Nucleus accumbens (tissue), 56 donors: ENCODE measurements at regions not wholly inside any gene's neighbourhood (a gene's known extent, or its start where the extent isn't known, plus 50 kb on each side); places are given as distances from the start of the nearest gene placed in this dataset.
A peak's percentile ranks its signal among the peaks of the same experiment; 100 is the strongest.

Source experiments
- DNase-seq, 56 donors: peaks; one replicate each; lab custom pipeline; 2025; lab: John Stamatoyannopoulos, UW

DNA sequence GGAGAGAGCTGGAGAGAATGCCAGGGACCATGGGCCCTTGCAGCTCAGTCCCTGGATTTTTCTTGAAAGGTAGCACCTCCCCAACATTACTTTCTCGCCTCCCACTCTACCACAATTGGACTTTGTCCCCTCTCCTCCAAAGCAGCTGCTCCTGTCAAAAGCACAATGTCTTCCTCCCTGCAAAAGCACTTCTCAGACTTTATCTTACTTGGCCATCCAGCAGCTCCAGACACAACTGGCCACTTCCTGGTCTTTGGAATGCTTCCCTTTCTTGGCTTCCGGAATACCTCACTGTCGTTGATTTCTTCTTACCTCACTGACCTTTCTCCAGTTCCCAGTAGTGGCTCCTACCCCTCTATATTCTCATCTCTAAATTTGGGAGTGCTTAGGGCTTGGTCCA lies 134.6 kb upstream of the PROK2 start:
- DNase-seq = no peak

DNA sequence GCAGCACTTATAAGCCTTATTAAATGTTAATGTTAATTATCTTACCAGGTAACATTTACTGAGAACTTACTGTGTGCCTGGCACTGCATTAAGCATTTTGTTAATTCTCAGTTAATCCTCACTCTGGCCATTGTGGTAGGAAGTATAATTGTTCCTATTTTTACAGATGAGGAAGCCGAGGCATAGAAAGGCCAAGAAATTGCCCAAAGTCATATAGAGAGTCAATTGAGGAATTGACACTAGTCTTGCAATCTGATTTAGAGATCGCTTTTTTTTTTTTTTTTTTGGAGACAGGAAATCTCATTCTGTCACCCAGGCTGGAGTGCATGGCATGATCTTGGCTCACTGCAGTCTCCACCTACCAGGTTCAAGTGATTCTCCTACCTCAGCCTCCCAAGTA lies 132.6 kb upstream of the PROK2 start:
- no peak for DNase-seq

DNA sequence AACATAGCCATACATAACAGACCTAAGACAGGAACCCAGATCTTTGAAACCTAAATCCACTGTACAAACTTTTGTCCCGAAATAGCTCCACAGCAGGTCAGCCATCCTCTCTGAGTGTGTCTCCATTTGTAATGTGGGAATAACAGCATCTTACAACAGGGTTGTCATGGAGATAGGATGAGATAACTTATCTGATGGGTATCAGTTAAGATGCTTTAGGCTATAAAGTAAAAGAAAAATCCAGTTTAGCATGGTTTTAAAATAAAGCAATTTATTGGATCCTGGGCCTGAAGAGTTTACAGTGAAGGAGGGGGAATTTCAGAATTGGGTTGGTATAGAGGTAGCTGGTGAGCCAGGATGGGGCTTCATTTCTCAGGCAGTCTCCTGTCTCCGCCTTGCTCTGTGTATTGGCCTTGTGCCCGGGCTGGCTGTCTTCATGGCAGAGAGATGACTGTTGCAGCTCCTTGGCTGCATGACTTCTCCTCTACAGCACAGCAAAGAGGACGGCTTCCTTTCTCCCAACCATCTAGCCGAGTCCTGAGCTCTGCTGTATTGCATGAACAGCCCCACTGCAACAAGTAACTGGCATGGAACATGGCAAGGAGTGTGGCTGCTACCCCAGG lies 131.9 kb upstream of the PROK2 start:
- DNase-seq = peak in 19 of 56 donors; percentile 1 to 40 (median 6)

DNA sequence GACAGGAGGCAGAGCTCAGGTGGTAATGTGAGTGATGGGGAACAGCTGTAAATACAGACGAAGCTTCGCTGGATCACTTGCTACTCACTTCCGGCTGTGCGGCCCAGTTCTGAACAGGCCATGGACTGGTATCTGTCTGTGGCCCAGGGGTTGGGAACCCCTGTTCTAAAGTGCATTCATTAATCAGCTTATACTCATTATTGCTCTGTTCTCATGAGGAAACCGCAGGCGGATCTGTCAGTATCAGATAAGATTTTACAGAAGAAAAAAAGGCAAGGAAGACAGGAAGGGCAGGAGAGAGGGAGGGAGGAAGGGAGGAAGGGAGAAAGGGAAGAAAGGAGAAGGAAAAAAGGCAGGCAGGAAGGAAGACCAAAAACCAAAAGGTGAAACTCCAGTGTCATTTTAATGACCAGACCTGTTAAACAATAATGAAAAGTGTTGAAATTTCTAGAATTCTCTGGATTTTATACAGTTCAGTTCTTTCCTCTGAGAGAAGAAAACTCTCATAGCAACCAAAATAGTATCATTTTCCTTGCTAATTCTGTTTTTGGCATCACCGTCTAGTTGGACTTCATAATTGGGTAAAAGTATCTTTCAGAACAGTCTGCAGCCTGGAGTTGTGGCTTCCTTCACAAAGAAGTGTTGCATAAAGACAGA lies 128.0 kb upstream of the PROK2 start:
- no peak for DNase-seq

DNA sequence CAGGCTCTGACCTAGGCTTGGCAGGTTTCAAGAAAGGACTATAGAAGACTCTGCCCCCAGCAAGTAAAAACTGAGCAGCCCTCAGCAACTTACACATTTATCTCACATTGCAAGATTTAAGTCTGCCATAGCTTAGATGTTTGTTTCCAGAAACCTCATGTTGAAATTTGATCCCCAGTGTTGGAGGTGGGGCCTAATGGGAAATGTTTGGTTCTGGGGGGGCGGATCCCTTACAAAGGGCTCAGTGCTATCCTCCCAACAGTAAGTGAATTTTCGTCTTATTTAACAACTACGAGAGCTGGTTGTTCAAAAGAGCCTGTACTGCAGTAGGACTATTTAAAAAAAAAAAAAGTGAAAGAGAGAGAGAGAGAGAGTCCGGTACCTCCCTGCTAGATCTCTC lies 125.2 kb upstream of the PROK2 start:
- DNase-seq = no peak

DNA sequence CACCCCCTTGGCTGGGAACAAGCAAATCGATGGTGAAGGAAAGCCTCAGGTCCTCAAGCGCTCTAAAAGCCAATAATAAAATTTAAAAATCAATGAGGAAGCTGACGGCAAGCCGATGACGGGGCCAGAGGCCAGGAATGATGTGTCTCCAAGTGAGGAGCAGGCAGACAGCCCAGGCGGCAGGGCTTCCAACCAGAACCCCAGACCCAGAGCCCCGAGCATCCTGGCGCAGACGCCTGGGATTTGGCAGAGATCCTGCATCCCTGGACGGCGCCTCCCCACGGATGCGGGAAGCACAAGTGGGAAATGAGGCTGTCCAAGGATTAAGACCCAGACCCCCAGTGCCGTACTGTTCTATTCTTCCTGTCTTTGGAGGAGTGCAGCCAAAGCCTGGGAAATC lies 123.0 kb upstream of the PROK2 start:
- DNase-seq = peak in 23 of 56 donors; percentile 4 to 71 (median 19)

DNA sequence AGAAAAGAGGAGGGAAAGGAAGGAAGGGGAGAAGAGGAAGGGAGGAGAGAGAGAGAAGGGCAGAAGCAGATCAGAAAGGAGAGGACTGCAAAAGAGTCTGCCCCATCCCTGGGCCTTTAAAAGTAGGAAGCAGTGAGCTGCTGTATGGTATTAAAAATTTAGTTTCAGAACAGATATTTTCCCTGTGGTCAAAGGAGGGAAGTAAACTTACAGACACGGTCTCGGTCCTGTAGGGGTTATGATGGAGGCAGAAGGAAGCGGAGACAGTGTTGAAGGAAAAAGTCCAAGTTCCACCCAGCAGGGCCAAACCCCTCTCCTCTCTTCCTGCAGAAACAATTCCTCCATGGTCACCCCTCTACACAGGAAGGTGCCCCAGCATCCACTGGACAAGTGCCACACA lies 122.0 kb upstream of the PROK2 start:
- DNase-seq = no peak

DNA sequence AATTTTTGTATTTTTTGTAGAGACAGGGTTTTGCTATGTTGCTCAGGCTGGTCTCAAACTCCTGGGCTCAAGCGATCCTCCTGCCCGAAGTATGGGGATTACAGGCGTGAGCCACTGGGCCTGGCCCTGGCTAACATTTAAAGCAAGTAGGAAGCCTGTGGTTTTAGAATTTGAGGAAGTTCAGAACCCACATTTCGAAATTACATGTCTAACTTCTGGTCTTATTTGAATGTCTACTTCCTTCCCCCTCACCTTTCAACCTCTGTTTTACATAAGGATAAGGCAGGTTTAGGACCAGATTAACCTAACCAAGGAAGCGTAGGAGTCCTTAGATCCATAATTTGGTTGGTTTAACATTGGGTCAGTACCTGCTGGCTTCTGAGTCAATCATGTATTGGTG lies 120.5 kb upstream of the PROK2 start:
- DNase-seq = peak in 1 of 56 donors; percentile 5

DNA sequence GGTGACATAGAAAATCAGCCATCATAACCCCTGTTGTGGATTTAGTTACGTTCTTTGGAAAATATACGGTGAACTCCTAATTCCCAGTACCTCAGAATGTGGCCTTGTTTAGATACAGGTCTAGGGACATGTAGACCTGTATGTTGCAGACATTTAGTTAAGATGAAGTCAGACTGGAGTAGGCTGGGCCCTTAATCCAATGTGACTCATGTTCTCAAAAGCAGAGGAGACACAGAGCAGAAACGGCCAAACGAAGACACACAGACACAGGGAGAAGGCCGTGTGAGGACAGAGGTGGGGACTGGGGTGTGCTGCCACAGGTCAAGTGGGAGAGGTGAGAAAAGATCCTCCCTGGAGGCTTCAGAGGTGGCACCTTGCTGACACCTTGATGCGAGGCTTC lies 119.0 kb upstream of the PROK2 start:
- DNase-seq = no peak

DNA sequence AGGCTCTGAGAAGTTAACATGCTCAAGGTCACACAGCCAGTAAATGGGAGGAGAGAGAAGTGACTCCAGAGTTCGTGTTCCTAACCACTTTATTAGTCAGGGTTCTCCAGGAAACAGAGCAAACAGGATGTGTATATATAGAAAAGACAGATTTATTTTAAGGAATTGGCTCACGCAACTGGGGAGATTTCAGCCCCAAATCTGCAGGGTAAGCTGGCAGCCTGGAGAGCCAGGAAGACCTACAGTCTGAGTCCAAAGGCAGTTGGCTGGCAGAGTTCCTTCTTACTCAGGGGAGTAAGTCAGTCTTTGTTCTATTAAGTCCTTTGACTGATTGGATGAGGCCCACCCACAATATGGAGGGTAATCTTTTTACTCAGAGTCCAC lies 118.2 kb upstream of the PROK2 start:
- no peak for DNase-seq

DNA sequence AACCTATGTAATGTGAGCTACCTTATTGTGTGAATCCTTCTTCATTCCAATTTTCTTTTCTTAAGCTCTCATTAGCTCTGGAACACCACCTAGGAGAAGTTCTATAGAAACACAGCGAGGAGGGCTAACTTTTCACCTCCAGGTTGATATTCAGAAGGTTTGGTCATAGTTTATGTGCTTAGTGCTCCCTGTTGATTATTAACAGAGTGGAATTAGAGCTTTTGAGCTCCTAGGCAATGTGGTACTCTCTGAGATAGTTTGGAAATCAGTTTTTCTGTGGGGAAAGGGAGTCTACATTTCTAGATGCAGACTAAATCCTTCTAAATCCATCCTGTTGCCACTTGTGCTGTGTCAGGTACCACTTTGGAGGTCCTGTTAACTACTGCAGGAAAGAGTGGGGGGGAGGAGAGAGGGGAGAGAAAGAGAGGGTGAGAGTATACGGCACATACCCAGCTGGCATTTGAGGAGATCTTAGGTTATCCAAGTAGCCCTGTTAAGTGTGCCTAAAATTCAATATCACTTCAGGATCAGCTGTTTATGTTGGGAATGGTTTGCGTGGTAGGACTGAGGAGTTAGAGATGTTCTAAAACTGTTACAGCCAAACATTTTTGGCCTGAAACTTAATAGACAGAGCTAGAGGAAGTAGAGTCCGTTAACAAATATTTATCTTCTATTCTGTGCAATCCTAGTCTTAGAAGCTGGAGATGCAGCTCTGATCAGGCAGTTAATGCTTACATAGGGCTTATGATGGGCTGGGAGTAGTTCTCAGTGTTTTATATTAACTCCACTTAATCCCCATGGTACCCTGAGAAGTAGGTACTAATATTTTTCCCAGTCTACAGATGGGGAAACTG lies 117.5 kb upstream of the PROK2 start:
- DNase-seq = no peak

DNA sequence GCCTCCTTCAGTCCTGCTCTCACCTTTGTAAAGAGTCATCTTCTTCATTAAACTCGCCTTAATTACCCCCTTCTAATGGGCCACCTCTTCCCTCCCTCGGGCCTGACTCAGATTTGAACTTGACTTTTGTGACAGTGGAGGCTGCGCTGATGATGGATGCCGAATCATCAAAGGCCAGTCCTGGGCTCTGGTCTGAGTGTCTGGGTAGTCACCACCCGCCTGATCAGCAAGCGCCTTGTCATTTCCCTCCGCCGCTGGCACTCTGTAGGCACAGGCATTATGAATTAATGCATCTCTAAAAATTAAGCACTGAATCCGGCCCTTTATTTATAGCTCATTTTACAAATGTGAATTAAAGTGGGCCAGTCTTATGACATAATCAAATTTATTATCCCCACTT lies 116.7 kb upstream of the PROK2 start:
- no peak for DNase-seq

DNA sequence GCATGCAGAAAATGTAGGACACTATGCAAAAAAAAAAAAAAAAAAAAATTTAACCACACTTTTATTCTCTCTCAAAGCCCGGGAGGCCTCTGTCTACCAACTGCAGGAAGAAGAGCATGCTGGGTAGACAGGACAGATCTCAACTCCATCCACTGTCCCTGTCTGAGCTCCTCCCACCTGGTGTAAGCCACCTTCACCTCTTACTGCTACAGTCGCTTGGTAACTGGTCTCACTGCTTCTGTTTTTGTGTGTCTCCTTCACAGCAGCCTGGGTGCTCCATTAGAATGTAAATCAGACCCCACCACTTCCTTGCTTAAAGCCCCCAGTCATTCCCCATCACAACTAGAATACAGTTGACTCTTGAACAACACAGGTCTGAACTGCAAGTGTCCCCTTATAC lies 115.1 kb upstream of the PROK2 start:
- DNase-seq = no peak

DNA sequence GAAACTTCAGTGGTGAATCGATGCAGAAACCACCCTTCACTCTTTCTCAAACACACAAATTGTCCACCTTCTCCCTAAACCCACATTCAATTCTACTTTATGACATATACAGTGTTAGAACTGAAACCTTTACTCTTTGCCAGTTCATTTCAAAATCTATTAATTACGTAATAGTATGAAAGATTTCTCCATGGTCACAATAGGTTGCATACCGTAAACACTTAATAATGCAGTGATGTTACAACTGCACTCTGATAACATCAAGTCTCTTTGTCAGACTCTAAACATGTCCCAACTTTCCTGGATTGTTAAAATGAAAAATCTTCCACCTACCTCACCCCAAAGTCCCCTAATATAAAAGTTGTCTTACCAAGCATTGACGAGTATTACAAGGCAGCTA lies 111.8 kb upstream of the PROK2 start:
- DNase-seq = no peak

DNA sequence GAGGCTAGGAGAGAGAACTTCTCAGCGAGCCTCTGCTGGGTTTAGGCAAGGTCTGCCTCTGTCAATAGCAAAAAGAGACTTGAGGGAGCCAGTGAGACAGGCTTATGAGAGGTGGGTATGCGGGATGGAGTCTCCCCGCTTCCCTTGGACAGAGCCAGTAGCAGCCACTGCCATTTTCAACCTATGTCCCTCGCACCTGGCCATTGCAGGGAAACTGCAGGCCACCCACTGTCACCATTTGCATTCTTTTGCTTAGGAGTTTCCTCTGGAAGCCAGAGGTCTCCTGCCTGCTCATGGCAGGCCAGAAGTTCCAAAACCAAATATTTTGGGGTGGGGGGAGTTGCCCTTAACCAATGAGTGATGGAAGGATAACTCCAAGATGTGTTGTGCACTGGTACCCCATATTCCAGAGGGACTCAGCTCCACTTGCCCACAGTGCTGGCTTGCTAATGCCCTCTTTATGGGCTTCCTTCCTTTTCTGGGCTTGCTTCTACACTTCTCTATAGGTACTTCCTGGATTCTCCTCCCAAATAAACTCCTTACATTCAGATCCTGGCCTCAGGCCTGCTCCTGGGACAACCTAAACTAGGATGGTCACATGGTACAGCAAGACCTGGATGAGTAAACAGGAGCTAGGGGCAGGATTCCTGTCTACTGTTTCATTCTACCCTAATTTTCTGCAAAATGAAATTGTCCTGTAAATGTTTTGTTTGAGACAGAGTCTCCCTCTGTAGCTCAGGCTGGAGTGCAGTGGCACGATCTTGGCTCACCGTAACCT lies 108.9 kb upstream of the PROK2 start:
- DNase-seq = no peak

DNA sequence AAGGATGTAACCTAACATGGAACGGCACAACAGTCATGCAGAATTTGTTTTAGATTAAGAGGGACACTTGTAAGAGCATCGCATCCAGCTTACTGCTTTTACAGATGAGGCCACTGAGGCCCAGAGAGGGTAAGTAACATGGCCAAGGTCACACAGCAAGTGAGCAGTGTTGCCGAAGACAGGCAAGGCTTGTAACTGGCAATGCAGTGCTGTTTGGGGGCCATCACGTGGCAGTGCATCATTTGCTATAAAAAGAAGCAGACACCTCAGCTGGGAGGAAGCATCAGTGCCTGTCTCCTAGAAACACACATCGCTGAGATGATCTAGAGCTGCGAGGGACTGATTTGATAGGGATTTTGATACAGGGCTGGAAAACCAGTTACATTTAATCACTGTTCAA lies 108.2 kb upstream of the PROK2 start:
- peak in 38 of 56 donors; percentile 7 to 83 (median 36) for DNase-seq

DNA sequence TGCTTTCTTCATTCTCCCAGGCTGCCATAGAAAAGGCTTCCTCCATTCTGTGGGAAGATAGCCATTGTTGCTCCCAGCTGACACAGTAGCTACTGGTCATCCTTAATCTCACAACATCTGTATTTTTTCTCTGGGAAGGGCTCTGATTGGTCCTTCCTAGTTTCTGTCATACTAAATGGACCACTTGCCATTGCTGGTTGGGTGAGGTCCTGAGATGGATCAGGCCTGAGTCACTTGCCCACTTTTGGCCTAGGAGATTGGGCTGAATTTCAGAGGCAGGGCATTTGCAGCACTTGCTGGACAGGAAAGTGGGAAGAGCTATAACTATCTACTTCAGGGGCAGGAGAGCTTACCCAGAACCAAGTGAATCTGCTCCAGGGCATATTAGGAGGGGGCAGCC lies 106.5 kb upstream of the PROK2 start:
- DNase-seq = no peak

DNA sequence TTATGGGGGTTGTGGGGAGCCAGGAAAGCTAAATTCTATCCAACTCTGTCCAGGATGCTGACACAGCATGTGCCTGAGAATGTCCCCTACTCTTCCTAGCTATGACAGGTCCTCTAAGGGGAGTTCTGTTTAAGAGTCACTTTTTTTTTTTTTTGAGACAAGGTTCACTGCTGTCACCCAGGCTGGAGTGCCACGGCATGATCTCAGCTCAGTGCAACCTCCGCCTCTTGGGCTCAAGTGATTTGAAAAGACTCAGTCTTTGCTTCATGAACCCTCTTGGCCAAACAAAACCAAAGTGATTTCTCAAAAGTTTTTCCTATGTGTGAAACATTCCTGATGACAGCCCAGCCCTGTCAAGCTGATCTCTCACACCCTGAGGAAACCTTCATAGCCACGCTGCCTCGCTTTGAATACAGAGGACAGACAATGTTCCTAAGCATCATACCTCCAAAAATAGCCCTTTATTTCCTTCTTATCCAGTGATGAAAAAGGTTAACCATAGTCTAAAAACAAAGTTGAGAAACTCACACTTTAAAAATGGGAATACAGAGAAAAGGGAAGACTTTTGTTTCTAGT lies 105.5 kb upstream of the PROK2 start:
- no peak for DNase-seq

DNA sequence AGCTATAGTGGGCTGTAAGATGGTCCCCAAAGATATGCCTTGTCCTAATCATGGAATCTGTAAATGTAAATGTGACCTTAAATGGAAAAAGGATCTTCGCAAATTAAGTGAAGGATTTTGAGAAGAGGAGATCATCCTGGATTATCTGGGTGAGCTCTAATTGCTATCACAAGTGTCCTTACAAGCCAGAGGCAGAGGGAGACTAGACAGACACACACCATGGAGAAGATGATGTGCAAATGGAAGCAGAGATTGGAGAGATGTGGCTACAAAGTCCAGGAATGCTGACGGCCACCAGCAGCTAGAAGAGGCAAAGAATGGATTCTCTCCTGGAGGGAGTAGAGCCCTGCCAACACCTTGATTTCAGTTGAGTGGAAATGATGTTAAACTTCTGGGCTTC lies 102.3 kb upstream of the PROK2 start:
- no peak for DNase-seq

DNA sequence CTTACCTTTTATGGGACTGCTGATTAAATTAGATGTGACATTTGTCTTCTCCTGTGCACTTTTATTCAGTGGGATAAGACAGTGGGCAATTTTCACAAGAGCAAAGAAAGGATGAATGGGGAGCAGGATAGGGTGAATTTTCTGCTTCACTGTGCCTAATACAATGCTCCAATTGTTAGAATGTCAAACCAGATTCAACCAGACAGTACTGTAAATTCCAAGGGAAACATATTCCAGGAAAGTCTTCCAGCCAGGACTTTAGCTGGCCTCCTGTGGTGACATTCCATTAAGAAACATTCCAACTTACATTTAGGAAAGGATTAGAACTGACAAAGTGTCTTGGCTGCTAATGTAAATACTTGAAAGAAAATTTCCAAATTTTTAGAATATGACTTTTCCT lies 100.1 kb upstream of the PROK2 start:
- DNase-seq = no peak

DNA sequence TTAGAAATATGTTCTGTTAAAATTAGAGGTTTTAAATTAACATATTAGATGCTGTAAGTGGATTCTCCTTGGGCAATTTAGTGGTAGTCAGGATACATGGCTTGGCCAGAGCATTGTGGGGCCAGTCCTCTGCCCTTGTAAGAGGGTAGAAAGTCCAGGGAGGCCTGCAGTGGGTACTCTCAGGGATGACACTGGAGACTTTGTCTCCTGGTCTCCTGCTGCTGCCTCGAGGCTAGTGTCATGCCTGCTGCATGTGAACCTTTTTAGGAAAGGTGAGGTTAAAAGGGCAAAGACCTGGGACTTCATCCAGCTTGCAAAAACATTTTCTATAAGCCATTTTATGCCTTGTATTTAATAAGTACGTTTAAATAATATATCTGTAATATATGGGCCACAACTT lies 96.8 kb upstream of the PROK2 start:
- no peak for DNase-seq
